GM19023 (cell line): ENCODE measurements at regions not wholly inside any gene's neighbourhood (a gene's known extent, or its start where the extent isn't known, plus 50 kb on each side); places are given as distances from the start of the nearest gene placed in this dataset.

ENCODE experiments used
- ATAC-seq: cut with Tn5 transposase; IDR thresholded peaks from one replicate; pipeline ENCODE4 v1.9.1; 2021; ENCODE audit warnings: mild to moderate bottlenecking, moderate library complexity; ENCODE audit not compliant: unreplicated experiment

DNA sequence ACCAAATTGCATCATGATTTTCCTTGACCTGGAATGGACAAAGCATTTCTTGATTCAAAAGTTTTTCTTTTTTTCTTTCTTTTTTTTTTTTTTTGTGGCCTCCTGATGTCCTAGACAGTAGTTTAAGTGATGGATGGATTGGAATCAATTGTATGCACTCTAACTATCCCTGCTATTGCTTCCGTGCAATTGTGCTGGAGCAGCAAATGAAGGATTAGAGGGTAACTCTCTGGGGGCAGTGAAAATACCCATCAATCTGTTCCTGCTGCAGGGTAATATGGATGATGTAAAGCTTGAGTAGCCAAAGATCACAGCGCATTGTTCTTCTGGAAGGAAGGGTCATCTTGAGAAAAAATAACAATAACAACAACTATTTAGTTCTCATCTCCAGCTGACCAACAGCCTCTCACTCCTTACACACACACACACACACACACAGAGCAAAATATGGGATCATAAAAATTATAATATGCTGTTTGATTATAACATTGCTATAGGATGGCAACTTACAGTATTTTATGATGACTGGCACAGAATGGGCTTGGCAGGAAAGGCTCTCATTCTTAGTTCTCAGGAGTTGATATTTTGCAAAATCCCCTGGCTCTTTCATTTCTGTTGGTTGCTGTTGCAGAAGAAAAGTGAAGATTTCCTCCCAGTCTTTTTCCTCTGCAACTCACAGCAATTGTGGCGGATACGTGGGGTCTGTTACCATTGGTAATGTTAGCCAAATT lies 160.9 kb upstream of the DMAC1 start:
- no peak for ATAC-seq

DNA sequence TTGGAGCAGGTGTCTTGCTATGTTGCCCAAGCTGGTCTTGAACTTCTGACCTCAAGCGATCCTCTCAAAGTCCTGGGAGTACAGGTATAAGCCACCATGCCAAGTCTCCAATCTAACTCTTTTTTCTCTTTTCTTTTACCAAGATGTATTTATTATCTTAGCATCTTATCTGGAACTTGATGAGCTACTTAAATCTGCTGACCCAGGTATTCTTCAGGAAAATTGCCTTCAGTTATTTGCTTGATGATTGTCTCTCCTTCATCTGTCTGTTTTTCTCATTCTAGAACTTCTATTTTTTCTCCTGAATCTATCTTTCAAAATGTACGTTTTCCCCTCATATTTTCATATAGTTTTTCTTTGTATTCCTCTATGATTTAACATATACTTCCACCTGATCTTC lies 158.2 kb upstream of the DMAC1 start:
- ATAC-seq = no peak

DNA sequence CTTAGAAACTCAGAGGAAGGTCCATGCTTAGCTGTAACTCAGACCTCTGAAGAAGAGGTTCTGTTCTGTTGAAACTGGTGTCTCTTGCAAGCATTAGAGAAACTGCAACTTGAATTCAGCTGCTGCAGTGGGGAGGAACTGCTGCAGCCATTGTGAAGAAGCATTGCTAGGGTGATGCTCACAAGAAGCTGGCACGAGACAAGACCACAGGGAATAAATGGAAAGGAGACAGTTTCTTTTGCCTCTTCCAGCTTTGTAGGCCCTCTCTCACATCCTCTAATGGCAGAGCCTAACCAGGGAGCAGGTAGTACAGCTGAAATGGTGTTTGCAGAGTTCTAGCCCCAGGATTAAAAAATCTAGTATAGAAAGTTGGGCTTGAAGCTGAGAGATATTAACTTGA lies 148.0 kb upstream of the DMAC1 start:
- no peak for ATAC-seq

DNA sequence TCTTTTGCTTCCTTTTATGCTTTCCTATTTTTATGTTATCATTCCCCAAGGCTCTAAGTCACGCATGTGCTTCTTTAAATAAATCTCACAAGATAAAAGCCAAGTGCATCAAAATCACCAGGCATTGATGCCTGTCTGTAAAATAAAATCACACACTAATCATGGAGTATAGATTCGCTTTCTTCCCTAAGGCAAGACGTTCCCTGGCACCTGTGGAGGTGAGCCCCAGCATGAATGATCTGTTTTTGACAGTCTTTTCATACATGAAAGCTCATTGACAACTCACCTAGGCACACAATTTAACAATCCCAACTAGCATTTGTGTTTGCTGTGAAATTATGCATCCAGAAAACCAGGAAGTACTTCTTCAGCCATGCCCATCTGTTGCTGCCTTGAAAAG lies 146.9 kb upstream of the DMAC1 start:
- ATAC-seq = no peak

DNA sequence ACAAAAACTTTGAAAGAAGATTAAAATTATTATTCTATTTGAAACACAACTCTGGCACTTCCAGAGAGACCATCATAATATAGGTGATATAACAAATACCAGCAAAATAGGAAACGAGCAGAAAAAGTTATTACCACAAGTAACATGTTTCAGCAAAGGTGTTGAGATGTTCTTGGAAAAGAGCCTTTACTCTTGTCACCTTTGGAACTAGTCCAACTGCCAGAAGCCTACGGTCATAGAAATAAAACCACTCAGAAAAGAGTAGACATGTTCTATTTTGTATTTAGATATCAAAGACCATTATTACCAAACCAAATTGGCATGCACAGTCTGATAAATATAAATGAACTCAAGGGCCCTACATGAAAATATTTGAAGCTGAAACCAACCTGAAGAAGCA lies 145.0 kb upstream of the DMAC1 start:
- ATAC-seq = no peak

DNA sequence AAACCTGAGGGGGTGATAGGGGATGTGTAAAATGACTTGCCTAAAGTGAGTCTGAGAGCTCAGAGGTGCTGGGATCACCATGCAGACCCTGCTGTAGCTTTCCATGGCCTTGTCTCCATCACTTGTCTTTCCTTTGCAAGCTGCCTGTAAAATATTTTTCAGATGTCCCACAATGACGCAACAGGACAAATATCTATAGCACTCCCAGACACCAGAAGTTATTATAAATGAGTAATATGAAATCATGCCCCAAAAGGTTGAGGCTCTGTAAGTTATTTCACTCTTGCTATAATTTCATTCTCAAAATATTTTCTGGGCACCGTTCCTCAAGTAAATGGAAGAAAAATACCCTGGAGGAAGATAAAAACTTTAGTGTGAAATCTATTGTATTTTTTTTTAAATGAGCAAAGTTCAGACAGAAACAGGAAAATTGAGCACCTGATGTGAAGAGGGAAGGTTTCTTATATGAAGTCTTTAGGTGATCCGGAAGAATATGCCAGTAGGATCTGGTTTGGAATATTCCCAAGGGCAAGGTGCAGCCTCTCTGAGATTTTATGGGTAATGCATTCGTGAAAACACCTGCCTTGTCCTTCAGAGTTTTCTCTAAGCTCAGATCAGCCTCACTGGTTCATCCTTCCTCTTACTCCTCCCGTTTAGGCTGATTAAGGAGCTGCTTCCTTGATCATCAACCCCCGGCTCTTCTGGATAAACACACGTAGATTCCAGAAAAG lies 138.3 kb upstream of the DMAC1 start:
- no peak for ATAC-seq

DNA sequence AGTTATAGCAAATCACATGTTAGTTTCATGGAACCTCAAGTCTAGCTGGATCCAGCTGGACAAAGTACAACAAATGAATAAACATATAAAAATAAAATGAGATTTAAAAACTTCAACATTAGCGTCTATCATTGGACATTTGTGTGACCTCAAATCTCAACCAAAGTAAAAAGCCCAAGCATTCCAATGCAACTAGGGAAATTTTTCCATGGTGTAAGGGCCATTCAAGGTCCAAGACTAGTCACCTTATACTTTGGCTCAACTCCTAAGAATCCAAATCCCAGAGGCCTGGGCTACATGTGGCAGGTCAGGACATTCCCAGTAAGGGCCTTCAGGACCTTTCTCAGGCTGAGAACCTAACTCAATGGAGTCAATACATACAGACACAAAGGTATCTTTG lies 137.4 kb upstream of the DMAC1 start:
- no peak for ATAC-seq

DNA sequence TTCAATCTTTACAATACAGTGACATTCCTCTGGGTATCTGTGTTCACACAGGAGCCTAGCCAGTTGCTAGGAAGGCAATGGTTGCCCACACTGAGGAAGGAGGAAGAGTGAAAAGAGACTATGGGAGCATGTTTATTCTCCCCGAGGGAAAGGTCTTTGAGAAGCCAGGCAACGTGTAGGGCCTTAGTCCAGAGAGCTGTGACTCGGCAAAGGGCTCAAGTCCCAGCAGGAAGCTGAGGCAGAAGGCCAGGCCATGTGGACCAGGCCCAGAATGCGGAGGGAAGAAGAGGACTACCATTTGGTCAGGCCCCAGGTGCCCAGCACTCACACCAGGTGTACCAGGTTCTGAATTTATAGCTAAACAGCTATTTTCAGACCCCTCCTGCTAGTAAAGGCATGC lies 136.6 kb upstream of the DMAC1 start:
- ATAC-seq = no peak

DNA sequence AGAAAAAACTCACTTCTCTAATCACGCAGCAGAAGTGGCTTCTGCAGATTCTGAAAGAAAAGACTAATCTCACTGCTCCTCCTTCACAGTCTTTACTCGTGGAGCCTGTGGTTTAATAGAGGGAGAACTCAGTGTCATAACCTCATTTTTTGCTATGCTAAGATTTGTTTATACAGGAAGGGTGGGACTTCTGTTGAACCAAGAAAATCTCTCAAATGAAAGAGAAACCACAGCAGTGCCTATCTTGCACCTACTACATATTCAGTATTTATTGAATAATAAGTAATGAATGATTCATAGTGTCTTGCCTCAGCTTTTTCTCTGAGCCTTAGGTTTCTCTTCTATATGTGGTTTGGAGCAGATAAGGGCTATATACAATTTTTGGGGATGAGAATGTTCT lies 136.1 kb upstream of the DMAC1 start:
- peak; percentile 54 for ATAC-seq

DNA sequence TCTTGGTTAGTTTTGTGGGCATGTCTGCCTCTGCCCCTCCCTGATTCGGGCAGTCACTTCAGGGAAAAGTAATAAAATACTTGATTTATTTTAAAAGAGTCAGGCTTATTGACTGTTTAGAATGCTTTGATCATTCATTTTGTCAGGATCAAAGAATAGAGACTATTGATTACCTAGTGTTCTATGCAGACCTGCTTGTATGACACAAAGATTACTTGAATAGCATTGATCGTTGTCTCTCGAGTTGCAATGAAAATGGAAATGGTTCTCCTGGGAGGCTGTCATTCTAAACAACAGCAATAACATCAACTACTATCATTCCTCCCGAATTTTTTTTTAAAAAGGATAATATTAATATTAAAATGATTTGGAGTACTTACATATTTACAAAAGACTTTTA lies 133.2 kb upstream of the DMAC1 start:
- ATAC-seq = no peak

DNA sequence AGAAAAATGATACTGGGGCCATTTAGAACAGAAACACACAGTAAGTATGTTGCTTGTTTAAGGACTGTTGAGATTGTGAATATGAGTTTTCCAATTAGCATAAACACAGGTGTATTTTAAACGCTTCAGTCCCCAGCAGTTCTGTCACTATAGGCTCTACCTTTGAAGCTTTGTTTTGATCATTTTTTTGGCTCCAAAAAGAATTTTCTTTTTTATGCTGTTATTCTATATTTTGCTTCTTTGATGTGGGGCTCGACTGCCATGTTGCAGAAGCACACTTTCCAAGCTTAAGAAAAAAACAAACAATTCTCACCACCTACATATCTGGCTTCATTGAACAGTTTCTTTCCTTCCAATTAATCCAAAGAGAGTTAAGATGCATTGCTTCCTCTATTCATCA lies 131.0 kb upstream of the DMAC1 start:
- ATAC-seq = no peak

DNA sequence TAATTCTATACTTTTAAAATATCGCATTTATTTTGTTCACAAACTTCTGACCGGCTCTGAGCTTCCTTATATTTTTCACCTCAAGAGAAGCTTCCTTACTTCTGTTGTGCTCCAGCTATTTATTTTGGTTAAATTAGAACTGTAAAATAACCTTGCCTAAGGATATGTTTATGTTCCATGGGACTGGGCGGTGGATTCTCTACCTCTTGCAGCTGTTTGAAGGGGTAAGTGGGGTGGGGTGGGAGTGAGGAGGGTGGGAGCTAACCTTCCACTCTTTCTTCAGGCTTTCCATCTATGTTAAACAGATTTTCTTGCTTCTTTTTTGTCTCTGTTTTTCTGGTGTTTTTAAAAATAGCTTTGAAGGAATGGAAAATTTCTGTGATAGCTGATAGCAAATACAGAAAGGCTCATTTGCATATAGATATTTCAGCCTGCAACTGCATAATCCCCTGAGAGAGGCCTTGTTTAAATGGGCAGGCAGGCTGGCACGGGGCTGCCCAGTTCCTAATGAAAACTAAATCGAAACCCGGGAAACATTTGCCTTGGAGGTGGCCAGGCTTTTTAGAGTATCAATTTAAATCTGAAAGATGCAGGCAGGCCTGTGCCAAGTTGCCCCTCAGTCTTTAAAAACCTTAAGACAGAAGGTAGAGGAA lies 122.1 kb upstream of the DMAC1 start:
- ATAC-seq = no peak

DNA sequence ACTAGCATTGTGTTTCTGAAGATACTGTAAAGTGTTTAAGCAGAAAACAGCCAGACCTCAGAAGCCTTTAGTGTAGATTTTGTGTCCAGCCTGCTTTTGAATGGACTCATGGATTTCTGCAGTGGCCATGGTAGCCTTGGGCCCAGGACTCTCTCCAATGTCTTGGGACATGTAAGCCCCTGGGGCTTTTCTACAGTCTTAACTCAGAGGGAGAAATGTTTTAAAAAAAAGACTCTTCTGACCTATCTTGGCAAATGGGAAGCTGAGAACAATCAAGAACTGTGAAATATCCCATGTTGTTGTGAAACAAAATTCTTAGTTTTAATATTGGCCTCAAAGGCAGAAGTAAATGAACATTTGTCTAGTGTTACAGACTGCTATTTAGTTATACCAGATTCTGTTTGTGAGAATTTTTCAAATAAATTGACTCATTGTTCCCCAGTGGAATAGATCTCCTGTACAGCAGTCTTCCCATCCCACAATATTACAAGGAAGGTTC lies 112.5 kb upstream of the DMAC1 start:
- no peak for ATAC-seq

DNA sequence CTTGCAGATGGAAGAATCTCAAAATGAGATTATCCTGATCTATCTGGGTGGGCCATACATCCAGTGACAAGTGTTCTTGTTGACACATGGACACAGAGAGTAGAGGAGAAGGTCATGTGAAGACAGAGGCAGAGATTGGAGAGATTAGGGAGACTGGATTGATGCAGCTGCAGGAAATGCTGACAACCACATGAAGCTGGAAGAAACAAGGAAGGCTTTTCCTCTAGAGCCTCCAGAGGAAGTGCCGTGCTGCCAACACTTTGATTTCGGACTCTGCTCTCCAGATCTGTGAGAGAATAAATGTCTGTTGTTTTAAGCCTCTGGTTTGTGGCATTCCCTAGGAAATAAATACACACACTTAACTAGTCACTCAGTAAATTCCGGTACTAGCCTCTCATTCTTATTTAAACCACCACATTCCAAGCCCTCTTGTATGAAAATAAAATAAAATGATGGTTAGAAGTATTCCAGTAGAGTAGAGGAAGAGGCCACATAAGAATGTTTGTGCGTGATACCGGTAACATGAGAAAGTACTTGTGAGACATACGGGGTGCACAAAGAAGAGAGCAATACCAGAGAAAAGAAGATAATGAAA lies 110.9 kb upstream of the DMAC1 start:
- ATAC-seq = no peak

DNA sequence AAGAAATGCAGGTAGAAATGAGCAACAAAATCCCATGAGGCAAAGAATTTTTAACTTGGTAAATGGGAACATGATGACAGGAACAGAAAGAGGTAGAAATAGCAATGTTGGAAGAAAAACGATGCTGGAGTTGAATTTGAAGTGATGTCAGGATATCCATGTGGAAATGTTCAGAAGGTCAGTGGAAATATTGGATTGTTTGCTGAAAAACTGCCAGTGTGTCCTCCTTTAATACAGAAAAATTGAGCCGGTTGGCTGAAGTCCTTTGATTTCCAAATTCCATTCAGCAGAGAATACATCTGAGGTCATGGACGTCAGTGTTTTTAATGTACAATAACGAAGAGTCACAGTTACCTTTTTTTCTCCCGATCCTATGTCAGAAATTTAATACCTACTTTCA lies 110.0 kb upstream of the DMAC1 start:
- no peak for ATAC-seq

DNA sequence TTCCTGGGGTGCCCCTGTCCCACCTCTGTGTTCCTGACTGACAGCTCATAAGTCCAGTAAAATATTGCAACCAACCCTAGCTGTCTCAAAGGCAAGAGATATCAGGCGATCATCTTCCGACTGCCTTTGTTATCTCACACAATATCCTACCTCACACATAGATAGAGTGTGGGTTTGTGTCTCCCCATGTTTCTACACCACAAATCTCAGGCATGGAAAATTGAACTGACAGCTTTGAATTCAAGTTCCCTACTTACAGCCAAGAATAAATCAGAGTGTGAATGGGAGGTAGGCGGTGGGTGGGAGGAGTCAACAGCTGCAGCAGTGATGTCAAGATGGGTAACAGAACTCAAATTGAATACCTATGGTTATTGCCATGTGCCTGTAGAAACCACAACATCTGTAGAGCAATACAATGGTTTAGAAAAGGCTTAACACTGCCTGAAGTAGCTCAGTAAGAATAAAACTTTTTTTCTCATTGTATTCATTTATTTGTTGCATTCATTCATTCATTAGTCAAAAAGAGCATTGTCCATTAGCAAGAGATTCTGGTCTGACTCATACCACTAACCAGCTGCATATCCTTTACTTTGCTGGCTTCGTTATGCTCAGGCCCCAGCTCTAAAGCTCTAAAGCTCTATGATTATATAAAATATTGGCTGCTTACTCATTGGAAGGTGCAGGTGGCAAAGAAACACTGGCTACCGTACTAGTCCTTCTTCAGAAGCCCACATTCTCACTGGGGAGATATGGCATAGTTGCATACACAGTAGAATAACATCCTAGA lies 108.2 kb upstream of the DMAC1 start:
- ATAC-seq = no peak

DNA sequence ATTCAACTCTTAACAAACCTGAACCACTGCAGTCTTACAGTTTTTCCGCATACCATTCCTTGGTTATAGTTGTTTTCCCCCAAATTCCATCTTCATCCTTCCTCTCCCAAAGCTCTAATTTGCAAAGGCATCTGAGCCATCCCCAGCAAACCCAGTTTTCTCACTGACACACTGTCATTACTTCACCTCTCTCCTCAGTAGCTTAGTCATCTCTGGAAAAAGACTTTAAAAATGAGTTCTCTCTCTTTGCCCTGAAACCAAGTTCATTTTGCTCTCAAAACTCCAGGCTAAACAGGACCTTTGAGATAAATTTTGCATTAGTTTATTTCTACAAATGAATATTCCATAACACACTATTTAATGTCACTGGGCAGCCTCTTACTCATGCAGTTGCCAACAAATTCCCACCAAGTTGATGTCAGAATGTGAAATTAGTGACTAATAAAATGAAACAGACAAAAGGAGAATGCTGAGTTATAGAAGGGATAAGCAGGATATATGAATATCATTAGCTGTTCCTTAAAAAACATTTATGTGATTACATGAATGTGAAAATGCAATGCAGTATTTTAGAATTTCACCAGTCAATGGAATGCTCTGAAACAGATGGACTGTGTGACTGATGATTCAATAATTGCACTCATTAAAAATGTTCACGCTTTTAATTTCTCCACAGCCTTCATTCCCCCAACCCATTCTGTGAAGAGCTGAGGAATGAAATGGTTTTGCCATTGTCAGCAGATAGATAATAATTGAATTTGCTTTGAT lies 107.4 kb upstream of the DMAC1 start:
- ATAC-seq = no peak

DNA sequence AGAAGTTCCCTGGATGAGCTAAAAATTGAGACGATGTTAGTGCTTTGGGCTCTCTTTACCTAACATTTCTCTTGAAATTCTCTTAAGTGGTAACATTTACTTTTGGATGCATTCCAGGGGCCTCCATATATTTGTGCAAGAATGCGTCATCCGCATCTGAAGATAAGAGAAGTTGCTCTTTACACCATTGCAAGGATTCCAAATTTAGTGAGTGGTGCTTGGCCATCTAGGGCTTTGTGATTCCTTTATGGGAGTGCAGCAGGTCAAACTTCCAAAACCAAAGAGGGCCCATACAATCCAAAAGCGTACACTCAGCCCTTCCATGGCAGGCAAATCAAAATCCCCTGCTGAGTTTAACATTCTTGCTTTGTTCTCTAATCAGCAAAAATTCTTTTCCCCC lies 102.0 kb upstream of the DMAC1 start:
- no peak for ATAC-seq

DNA sequence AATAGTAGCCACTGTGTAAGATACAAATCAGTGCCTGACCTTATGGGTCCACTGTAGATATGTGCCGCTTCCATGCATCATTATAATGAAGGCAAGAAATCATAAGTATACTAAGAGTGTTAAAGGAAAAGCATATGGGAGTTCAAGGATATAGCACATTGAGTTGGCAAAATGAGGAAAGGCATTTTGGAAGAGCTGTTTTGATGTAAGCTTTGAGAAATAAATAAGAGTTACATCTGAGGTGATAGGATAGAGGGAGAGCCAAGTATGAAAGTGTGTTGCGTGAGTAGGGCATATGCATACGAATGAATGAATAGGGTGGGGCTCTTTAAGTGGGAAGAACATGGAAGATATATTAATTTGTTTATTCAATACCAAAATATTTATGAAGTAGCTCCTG lies 101.0 kb upstream of the DMAC1 start:
- no peak for ATAC-seq

DNA sequence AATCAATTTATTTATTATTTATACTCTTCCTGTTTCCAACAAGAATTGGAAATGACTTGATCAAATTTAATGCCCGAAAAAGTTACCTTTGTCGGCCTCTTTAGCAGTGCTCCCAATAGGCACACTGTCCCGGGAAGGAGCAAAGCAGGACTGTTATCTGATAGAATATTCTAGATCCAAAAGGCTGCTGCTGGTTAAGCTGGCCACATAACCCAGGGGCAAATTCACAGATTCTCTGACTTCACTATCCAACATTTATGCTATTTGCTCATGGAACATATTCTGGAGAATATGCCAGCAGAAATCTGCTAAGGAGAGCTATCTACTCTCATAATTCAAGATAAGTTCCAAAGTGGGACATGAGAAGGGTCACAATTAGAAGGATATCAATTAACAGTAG lies 100.2 kb upstream of the DMAC1 start:
- no peak for ATAC-seq
